ENCODE measurements at regions not wholly inside any gene's neighbourhood (a gene's known extent, or its start where the extent isn't known, plus 50 kb on each side); places are given as distances from the start of the nearest gene placed in this dataset.
A peak's percentile ranks its signal among the peaks of the same experiment; 100 is the strongest.

DNA sequence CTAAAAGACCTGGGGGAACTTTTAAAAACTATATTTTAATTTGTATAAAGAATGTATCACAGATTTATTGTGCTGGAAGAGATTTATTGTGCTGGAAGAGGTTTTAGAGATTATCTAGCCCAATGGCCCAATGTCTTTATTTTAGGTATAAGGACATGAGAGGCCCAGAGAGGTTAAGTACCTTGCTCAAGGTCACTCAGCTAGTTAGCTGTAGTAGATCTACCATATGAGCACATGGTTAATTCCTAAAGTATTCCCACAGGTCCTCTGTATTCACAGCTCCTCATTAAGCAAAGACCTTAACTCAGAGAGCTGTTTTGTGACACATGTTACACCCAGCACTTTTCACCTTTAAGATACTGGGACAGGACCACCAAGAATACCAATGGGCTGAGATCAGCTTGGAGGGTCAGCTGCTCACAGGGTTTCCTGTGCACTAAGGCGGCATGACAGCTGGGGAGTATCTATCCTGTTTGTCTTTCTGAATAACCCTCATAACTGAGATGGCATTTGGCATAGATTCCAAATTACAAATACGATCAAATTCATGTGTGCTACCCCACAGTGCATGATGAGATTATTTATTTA lies 143.1 kb upstream of the TBL1XR1 start:
- FAIRE-seq (no peak), DNase-seq (ENCODE audit: low spot score) (no peak)
- no peak for TF ChIP-seq ZNF883 (CRISPR knock-in tag; IDR thresholded peaks at IDR 0.05; ENCODE audit: not compliant biosample characterization)
- TF ChIP-seq TGIF2 (CRISPR knock-in tag; IDR thresholded peaks at IDR 0.05), result no peak
- TF ChIP-seq, protein P1, sequence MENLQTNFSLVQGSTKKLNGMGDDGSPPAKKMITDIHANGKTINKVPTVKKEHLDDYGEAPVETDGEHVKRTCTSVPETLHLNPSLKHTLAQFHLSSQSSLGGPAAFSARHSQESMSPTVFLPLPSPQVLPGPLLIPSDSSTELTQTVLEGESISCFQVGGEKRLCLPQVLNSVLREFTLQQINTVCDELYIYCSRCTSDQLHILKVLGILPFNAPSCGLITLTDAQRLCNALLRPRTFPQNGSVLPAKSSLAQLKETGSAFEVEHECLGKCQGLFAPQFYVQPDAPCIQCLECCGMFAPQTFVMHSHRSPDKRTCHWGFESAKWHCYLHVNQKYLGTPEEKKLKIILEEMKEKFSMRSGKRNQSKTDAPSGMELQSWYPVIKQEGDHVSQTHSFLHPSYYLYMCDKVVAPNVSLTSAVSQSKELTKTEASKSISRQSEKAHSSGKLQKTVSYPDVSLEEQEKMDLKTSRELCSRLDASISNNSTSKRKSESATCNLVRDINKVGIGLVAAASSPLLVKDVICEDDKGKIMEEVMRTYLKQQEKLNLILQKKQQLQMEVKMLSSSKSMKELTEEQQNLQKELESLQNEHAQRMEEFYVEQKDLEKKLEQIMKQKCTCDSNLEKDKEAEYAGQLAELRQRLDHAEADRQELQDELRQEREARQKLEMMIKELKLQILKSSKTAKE (CRISPR knock-in tag; IDR thresholded peaks at IDR 0.05; ENCODE audit: borderline replicate concordance), result no peak
- TF ChIP-seq, protein P2, sequence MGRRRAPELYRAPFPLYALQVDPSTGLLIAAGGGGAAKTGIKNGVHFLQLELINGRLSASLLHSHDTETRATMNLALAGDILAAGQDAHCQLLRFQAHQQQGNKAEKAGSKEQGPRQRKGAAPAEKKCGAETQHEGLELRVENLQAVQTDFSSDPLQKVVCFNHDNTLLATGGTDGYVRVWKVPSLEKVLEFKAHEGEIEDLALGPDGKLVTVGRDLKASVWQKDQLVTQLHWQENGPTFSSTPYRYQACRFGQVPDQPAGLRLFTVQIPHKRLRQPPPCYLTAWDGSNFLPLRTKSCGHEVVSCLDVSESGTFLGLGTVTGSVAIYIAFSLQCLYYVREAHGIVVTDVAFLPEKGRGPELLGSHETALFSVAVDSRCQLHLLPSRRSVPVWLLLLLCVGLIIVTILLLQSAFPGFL (CRISPR knock-in tag; IDR thresholded peaks at IDR 0.05), result no peak
- TF ChIP-seq RXRB (CRISPR knock-in tag; IDR thresholded peaks at IDR 0.05; ENCODE audit: borderline replicate concordance), result no peak
- peak; percentile 65; the same call in 1 of the 2 replicates for TF ChIP-seq ZNF768 (CRISPR knock-in tag; IDR thresholded peaks at IDR 0.05)
- TF ChIP-seq IKZF4 (CRISPR knock-in tag; IDR thresholded peaks at IDR 0.05; ENCODE audit: borderline replicate concordance, low read depth, not compliant biosample characterization), result no peak
- no peak for TF ChIP-seq NPAS2 (CRISPR knock-in tag; IDR thresholded peaks at IDR 0.05; ENCODE audit: borderline replicate concordance)
- TF ChIP-seq BRD4 (CRISPR knock-in tag; IDR thresholded peaks at IDR 0.05), result no peak
- TF ChIP-seq ETV5 (CRISPR knock-in tag; IDR thresholded peaks at IDR 0.05; ENCODE audit: borderline replicate concordance), result no peak
- no peak for TF ChIP-seq HNRNPLL (IDR thresholded peaks at IDR 0.05; ENCODE audit: low read depth, low read length, poor library complexity, severe bottlenecking)
- TF ChIP-seq ZMYM3 (CRISPR knock-in tag; IDR thresholded peaks at IDR 0.05), result 0 out of 2 replicates have a peak, but pooled peaks have one; percentile 18
- TF ChIP-seq CEBPG (CRISPR knock-in tag; IDR thresholded peaks at IDR 0.05), result no peak
- no peak for TF ChIP-seq MEF2D (CRISPR knock-in tag; IDR thresholded peaks at IDR 0.05)
- TF ChIP-seq ZNF12 (CRISPR knock-in tag; IDR thresholded peaks at IDR 0.05), result 0 out of 2 replicates have a peak, but pooled peaks have one; percentile 30
- no peak for TF ChIP-seq ZNF281 (CRISPR knock-in tag; IDR thresholded peaks at IDR 0.05; ENCODE audit: borderline replicate concordance)

More for the DNA sequence above, 143.1 kb upstream of the TBL1XR1 start:
- Histone ChIP-seq H3K36me3 (replicated peaks in 1 of 2; ENCODE audit: control insufficient read depth in 1 of 2, insufficient read depth in 2 of 2, low read length in 2 of 2) (no peaks in the 10 kb centered on the region), H3K27me3 (ENCODE audit: control insufficient read depth in 1 of 2, insufficient read depth in 2 of 2, low read length in 2 of 2) (no peaks in the 10 kb centered on the region), H3K4me2 (ENCODE audit: low read depth, low read length) (no peak overlapping the region), H3K9ac (ENCODE audit: insufficient read depth, low read depth, low read length) (no peak overlapping the region), H4K20me1 (ENCODE audit: insufficient read depth, low read length) (no peaks in the 10 kb centered on the region), H2AFZ (ENCODE audit: low read length) (no peak overlapping the region), H3K4me3 (replicated peaks in 1 of 3; ENCODE audit: insufficient read depth in 1 of 3, low read depth in 2 of 3, low read length in 3 of 3) (no peak overlapping the region), H3K27ac (ENCODE audit: extremely low read length, insufficient read depth, low read length) (no peak overlapping the region), H3K9me3 (ENCODE audit: low read length) (no peaks in the 10 kb centered on the region), H3K79me2 (ENCODE audit: insufficient read depth, low read length) (no peaks in the 10 kb centered on the region), H3K4me1 (ENCODE audit: insufficient read depth, low read length) (peaks cover 78% of the 10 kb centered on the region)
- ChIA-PET POLR2A (no interaction called here), CTCF (ENCODE audit: low intra/inter-chr PET ratio, low total read pairs) (no interaction called here)
- no TSS peak for BruUV-seq (replicated peaks)
- intact Hi-C loops (cut with micrococcal nuclease; ENCODE audit: unreplicated experiment) (no loop called here), in situ Hi-C loops (cut with HindIII; ENCODE audit: extremely low pct_ligation_motif_present, low pct_unique_long_range_greater_than_20kb) (no loop called here)
- no peak for ATAC-seq
- 81% methylated on average over 2 of the region's 2 CpGs for WGBS (ENCODE audit: low lambda C conversion rate)
